ENCODE measurements at regions not wholly inside any gene's neighbourhood (a gene's known extent, or its start where the extent isn't known, plus 50 kb on each side); places are given as distances from the start of the nearest gene placed in this dataset.

DNA sequence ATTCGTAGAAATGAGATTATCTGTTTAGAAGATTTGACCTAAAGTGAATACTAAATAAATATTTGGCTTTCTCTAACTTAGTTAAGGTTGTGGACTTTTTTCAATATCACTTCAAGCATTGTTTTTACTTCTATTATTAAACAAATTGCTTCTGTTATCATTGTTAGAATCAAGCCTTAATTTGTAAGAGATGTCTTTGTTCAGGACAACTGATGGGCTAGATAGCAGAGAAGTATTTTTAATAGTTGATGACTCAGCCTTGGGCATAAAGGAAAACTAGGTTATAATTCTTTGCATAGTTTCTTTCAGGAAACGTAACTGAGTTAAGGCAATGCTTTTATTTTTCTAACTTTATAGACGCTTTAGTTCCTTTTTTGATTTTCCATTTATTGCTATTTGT is 128.8 kb upstream of the SMIM30 start:
- TF ChIP-seq ZNF384 (IDR thresholded peaks at IDR 0.05) (no peak), HDGF (IDR thresholded peaks at IDR 0.05; ENCODE audit: borderline replicate concordance) (no peak), ELF4 (IDR thresholded peaks at IDR 0.05) (no peak), BHLHE40 (IDR thresholded peaks at IDR 0.05; ENCODE audit: borderline replicate concordance) (no peak), LEF1 (IDR thresholded peaks at IDR 0.05; ENCODE audit: borderline replicate concordance) (no peak), L3MBTL2 (conservative IDR thresholded peaks at IDR 0.05) (no peak), TARDBP (IDR thresholded peaks at IDR 0.05) (no peak), NFRKB (IDR thresholded peaks at IDR 0.05) (no peak), PKNOX1 (IDR thresholded peaks at IDR 0.05) (no peak), SP1 (IDR thresholded peaks at IDR 0.05) (no peak), FOXK2 (IDR thresholded peaks at IDR 0.05) (no peak)
- no peak for DNase-seq (ENCODE audit: extremely low spot score)
- CTCF ChIA-PET: no interaction called here

GRCh38 chr7:113246738-113247137 is 128.4 kb upstream of the SMIM30 start:
- no peak for TF ChIP-seq ELF4 (IDR thresholded peaks at IDR 0.05)
- no peak for DNase-seq (ENCODE audit: extremely low spot score)
- ChIA-PET POLR2A (no interaction called here), CTCF (no interaction called here)

More for the DNA sequence above, 128.8 kb upstream of the SMIM30 start:
- POLR2A ChIA-PET: no interaction called here

DNA sequence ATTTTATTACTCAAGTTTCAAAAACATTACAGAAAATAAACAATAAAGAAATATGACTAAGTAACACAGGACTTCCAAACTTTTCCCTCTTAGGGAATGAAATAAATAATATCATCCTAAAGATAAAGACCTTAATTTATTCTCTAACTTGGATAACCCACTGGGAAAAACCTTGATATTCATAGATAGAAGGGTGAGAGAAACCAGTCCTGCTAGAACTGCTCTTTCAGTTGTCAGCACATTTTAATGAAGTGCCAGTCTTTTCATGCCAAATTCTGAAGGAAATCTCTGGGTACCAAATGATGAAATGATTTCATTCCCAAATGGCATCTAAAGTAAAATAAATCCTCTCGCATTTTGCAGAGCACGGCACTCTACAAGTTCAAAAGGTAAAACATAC is 114.5 kb upstream of the SMIM30 start:
- ChIA-PET POLR2A (no interaction called here), CTCF (no interaction called here)
- no peak for TF ChIP-seq BHLHE40 (IDR thresholded peaks at IDR 0.05; ENCODE audit: borderline replicate concordance)
- TF ChIP-seq LEF1 (IDR thresholded peaks at IDR 0.05; ENCODE audit: borderline replicate concordance): no peak
- no peak for TF ChIP-seq PKNOX1 (IDR thresholded peaks at IDR 0.05)
- no peak for TF ChIP-seq SP1 (IDR thresholded peaks at IDR 0.05)
- no peak for TF ChIP-seq ZNF384 (IDR thresholded peaks at IDR 0.05)
- TF ChIP-seq FOXK2 (IDR thresholded peaks at IDR 0.05): no peak
- TF ChIP-seq HDGF (IDR thresholded peaks at IDR 0.05; ENCODE audit: borderline replicate concordance): no peak
- TF ChIP-seq CTBP1 (IDR thresholded peaks at IDR 0.05; ENCODE audit: borderline replicate concordance): no peak
- no peak for TF ChIP-seq NFRKB (IDR thresholded peaks at IDR 0.05)
- TF ChIP-seq SUZ12 (IDR thresholded peaks at IDR 0.05): no peak
- no peak for TF ChIP-seq L3MBTL2 (conservative IDR thresholded peaks at IDR 0.05)
- TF ChIP-seq ELF4 (IDR thresholded peaks at IDR 0.05): no peak
- no peak for TF ChIP-seq ARNT (IDR thresholded peaks at IDR 0.05)
- no peak for TF ChIP-seq FOXM1 (IDR thresholded peaks at IDR 0.05; ENCODE audit: borderline replicate concordance)
- no peak for TF ChIP-seq FOXA1 (IDR thresholded peaks at IDR 0.05)
- no peak for TF ChIP-seq TARDBP (IDR thresholded peaks at IDR 0.05)
- DNase-seq (ENCODE audit: extremely low spot score): no peak

DNA sequence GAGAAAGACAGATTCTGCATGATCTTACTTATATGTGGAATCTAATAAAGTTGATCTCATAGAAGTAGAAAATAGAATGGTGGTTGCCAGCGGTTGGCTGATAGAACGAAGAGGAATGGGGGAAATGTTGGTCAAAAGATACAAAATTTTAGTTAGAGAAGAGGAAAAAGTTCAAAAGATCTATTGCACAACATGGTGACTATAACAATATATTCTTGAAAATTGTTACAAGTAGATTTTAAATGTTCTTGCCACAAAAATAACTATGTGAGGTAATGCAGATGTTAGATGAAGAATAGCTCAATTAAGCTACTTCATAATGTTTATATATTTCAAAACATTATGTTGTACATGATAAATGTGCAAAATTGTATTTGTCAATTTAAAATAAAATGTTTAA is 112.3 kb upstream of the SMIM30 start:
- TF ChIP-seq ZNF384 (IDR thresholded peaks at IDR 0.05) (no peak), L3MBTL2 (conservative IDR thresholded peaks at IDR 0.05) (no peak), BHLHE40 (IDR thresholded peaks at IDR 0.05; ENCODE audit: borderline replicate concordance) (no peak), HDGF (IDR thresholded peaks at IDR 0.05; ENCODE audit: borderline replicate concordance) (no peak), PKNOX1 (IDR thresholded peaks at IDR 0.05) (no peak), FOXM1 (IDR thresholded peaks at IDR 0.05; ENCODE audit: borderline replicate concordance) (no peak), FOXK2 (IDR thresholded peaks at IDR 0.05) (no peak), TARDBP (IDR thresholded peaks at IDR 0.05) (no peak), LEF1 (IDR thresholded peaks at IDR 0.05; ENCODE audit: borderline replicate concordance) (no peak), SP1 (IDR thresholded peaks at IDR 0.05) (no peak), FOXA1 (IDR thresholded peaks at IDR 0.05) (no peak)
- CTCF ChIA-PET: no interaction called here
- POLR2A ChIA-PET: no interaction called here
- DNase-seq (ENCODE audit: extremely low spot score): no peak

DNA sequence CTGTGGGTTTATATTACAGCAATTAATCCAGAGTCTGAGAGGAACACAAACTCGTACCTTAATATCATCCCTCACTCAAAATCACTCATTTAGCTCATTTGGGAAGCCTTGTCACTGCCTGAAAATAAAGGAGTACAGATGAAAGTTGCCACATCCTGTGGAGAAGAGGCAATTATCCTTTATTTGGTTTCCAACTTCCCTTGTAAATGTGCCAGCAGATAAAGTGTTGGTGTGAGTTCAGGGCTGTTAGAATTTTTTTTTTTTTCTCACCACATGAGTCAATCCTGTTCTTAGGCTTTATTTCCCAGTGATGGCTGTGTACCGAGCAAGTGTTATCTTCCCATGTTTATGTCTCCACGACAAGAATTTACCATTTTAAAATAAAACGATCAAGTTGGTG is 99.0 kb upstream of the SMIM30 start:
- TF ChIP-seq SP1 (IDR thresholded peaks at IDR 0.05) (no peak), NFRKB (IDR thresholded peaks at IDR 0.05) (no peak), PKNOX1 (IDR thresholded peaks at IDR 0.05) (no peak), FOXK2 (IDR thresholded peaks at IDR 0.05) (no peak), ARNT (IDR thresholded peaks at IDR 0.05) (no peak), ZNF384 (IDR thresholded peaks at IDR 0.05) (no peak), HDGF (IDR thresholded peaks at IDR 0.05; ENCODE audit: borderline replicate concordance) (no peak), SUZ12 (IDR thresholded peaks at IDR 0.05) (no peak), FOXA1 (IDR thresholded peaks at IDR 0.05) (no peak)
- POLR2A ChIA-PET: no interaction called here
- DNase-seq (ENCODE audit: extremely low spot score): no peak
- CTCF ChIA-PET: no interaction called here

DNA sequence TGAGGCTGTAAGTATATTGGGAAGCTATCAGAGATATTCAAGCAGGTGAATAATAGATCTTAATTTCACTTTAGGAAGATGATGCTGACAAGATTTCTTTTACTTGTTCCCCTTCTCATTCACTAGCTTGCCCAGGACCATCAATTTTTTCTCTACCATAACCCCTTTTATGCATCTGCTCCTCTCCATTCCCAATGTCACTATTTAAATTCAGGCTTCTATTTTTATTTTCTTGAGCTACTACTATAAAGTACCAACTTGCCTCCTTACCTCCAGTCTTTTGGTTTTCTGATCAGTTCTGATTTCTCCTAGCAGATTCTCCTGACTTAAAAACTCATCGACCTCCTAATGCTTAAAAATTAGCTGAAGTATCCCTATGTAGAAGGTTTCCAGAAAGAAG is 97.7 kb upstream of the SMIM30 start:
- no peak for TF ChIP-seq CTBP1 (IDR thresholded peaks at IDR 0.05; ENCODE audit: borderline replicate concordance)
- no peak for TF ChIP-seq BHLHE40 (IDR thresholded peaks at IDR 0.05; ENCODE audit: borderline replicate concordance)
- no peak for TF ChIP-seq L3MBTL2 (conservative IDR thresholded peaks at IDR 0.05)
- no peak for TF ChIP-seq ARNT (IDR thresholded peaks at IDR 0.05)
- TF ChIP-seq PKNOX1 (IDR thresholded peaks at IDR 0.05): no peak
- TF ChIP-seq SUZ12 (IDR thresholded peaks at IDR 0.05): no peak
- CTCF ChIA-PET: no interaction called here
- POLR2A ChIA-PET: no interaction called here
- DNase-seq (ENCODE audit: extremely low spot score): no peak

Measured in HEK293T (cell line).